Neural progenitor cell (in vitro differentiated cells): ENCODE measurements at regions not wholly inside any gene's neighbourhood (a gene's known extent, or its start where the extent isn't known, plus 50 kb on each side); places are given as distances from the start of the nearest gene placed in this dataset.

Experiments used
- DNase-seq: peaks from one replicate; pipeline ENCODE4 v3.0.0-alpha.2; 2016; ENCODE audit warnings: low spot score
- H2AFZ ChIP-seq: fragments of 200-600 bp; sonication (generic); replicated peaks from 2 replicates; pipeline ENCODE4 v1.6.1; 2016; ENCODE audit warnings: antibody characterized with exemption
- H3F3A ChIP-seq: fragments of 200-600 bp; sonication (generic); 2 replicates; pipeline ENCODE4 v1.6.1; 2016; ENCODE audit warnings: antibody characterized with exemption, low read depth
- H3K27ac ChIP-seq: fragments of 200-600 bp; sonication (generic); 2 replicates; pipeline ENCODE4 v1.5.1; 2016; ENCODE audit warnings: mild to moderate bottlenecking
- H3K27me3 ChIP-seq: fragments of 200-600 bp; sonication (generic); 2 replicates; pipeline ENCODE4 v1.6.1; 2016; ENCODE audit warnings: mild to moderate bottlenecking, moderate library complexity
- H3K36me3 ChIP-seq: fragments of 200-600 bp; sonication (generic); 2 replicates; pipeline ENCODE4 v1.5.1; 2016
- H3K4me1 ChIP-seq: fragments of 200-600 bp; sonication (generic); 2 replicates; pipeline ENCODE4 v1.6.1; 2016; ENCODE audit warnings: mixed run types
- H3K4me2 ChIP-seq: fragments of 200-600 bp; sonication (generic); 2 replicates; pipeline ENCODE4 v1.6.1; 2016
- H3K4me3 ChIP-seq: fragments of 200-600 bp; sonication (generic); 2 replicates; pipeline ENCODE4 v1.5.1; 2016
- H3K79me2 ChIP-seq: fragments of 200-600 bp; sonication (generic); 2 replicates; pipeline ENCODE4 v1.6.1; 2016; ENCODE audit warnings: low read depth
- H3K9ac ChIP-seq: fragments of 200-600 bp; sonication (generic); 2 replicates; pipeline ENCODE4 v1.6.1; 2016
- H3K9me3 ChIP-seq: fragments of 200-600 bp; sonication (generic); 2 replicates; pipeline ENCODE4 v1.5.1; 2016; ENCODE audit warnings: low read depth
- H4K20me1 ChIP-seq: fragments of 200-600 bp; sonication (generic); 2 replicates; pipeline ENCODE4 v1.6.1; 2016; ENCODE audit warnings: low read depth
- H3K27ac Mint-ChIP-seq: 3 replicates; pipeline ENCODE4 v1.8.0; 2021; ENCODE audit warnings: mixed read lengths
- H3K27me3 Mint-ChIP-seq: 2 replicates; pipeline ENCODE4 v1.8.0; 2022; ENCODE audit warnings: low read depth, mild to moderate bottlenecking, inconsistent platforms, moderate library complexity, mixed read lengths; ENCODE audit not compliant: insufficient read depth
- H3K36me3 Mint-ChIP-seq: 3 replicates; pipeline ENCODE4 v1.8.0; 2021; ENCODE audit warnings: mixed read lengths
- H3K4me1 Mint-ChIP-seq: 3 replicates; pipeline ENCODE4 v1.8.0; 2021; ENCODE audit warnings: mixed read lengths
- H3K4me3 Mint-ChIP-seq: 3 replicates; pipeline ENCODE4 v1.8.0; 2021; ENCODE audit warnings: mild to moderate bottlenecking, moderate library complexity, mixed read lengths
- H3K9me3 Mint-ChIP-seq: 3 replicates; pipeline ENCODE4 v1.8.0; 2020; ENCODE audit warnings: mixed read lengths
- EZH2 ChIP-seq: fragments of 200-600 bp; sonication (generic); IDR thresholded peaks from 2 replicates; pipeline ENCODE4 v1.6.1; 2017; ENCODE audit warnings: antibody characterized with exemption, mild to moderate bottlenecking, moderate library complexity
- EZH2phosphoT487 ChIP-seq: fragments of 200-600 bp; sonication (generic); IDR thresholded peaks from 2 replicates; pipeline ENCODE4 v1.6.1; 2017; ENCODE audit warnings: antibody characterized with exemption
- TF ChIP-seq, protein P1 (sequence below): fragments of 200-600 bp; sonication (generic); IDR thresholded peaks from 2 replicates; pipeline ENCODE4 v1.5.1; 2017; ENCODE audit warnings: antibody characterized with exemption, mild to moderate bottlenecking

DNA sequence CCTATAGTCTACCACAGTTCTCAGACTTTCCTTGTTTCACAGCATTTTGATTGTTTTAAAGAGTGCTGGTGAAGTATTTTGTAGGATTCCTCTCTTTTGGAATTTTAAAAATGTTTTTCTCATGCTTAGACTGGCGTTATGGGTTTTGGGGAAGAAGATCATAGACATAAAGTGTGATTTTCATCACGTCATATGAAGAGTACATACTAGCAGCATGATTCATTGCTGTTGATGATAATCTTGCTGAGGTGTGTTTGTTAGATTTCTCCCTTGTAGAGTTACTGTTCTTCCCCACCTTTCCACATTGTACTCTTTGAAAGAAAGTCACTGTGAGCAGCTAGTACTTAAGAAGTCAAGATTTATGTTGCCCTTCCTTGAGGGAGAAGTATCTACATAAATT, 396.1 kb upstream of the GNPDA2 start:
- no peaks in the 10 kb centered on the region for H3K4me1 Mint-ChIP-seq
- H3K9me3 Mint-ChIP-seq, result no peaks in the 10 kb centered on the region
- no peaks in the 10 kb centered on the region for H4K20me1 ChIP-seq
- H3K27me3 Mint-ChIP-seq, result no peaks in the 10 kb centered on the region
- no peaks in the 10 kb centered on the region for H3K79me2 ChIP-seq
- no peak overlapping the region for H3K4me3 Mint-ChIP-seq
- H3K9ac ChIP-seq, result no peak overlapping the region
- no peak overlapping the region for H3K27ac ChIP-seq
- H3K4me1 ChIP-seq, result no peaks in the 10 kb centered on the region
- no peak overlapping the region for H3K27ac Mint-ChIP-seq
- H3K9me3 ChIP-seq, result no peaks in the 10 kb centered on the region
- TF ChIP-seq EZH2, result no peak
- TF ChIP-seq, protein P1, sequence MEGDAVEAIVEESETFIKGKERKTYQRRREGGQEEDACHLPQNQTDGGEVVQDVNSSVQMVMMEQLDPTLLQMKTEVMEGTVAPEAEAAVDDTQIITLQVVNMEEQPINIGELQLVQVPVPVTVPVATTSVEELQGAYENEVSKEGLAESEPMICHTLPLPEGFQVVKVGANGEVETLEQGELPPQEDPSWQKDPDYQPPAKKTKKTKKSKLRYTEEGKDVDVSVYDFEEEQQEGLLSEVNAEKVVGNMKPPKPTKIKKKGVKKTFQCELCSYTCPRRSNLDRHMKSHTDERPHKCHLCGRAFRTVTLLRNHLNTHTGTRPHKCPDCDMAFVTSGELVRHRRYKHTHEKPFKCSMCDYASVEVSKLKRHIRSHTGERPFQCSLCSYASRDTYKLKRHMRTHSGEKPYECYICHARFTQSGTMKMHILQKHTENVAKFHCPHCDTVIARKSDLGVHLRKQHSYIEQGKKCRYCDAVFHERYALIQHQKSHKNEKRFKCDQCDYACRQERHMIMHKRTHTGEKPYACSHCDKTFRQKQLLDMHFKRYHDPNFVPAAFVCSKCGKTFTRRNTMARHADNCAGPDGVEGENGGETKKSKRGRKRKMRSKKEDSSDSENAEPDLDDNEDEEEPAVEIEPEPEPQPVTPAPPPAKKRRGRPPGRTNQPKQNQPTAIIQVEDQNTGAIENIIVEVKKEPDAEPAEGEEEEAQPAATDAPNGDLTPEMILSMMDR, result no peak
- no peak for TF ChIP-seq EZH2phosphoT487
- H3K27me3 ChIP-seq, result no peaks in the 10 kb centered on the region
- H3K4me2 ChIP-seq, result no peak overlapping the region
- H3K36me3 Mint-ChIP-seq, result no peaks in the 10 kb centered on the region
- no peaks in the 10 kb centered on the region for H3K36me3 ChIP-seq
- no peaks in the 10 kb centered on the region for H3F3A ChIP-seq
- no peak overlapping the region for H2AFZ ChIP-seq
- no peak overlapping the region for H3K4me3 ChIP-seq
- DNase-seq, result no peak

DNA sequence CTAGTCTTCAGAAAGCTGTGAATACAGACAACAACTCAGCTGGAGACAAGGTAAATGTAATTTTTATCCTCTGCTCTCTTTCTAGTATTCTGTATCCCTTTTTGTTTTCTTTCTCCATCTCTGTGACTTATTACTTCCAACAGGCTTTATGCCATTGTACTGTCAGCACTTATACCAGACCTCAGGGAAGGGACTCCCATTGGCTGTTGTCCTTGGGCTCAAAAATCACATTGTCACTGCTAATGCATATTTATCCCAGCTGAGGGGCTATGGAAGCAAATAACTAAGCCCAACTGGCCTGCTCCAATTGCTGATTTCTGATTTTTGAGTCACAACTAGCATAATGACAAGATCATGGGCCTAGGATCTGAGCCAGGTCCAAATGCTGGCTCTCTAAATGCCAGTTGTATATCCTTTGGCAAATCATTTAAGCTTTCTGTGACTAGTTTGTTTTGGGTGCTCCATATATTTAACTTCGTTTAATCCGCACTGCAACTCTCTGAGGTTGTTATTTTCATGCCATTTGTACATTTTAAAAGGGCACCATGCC, 395.1 kb upstream of the GNPDA2 start:
- Histone ChIP-seq H3K9me3 (no peaks in the 10 kb centered on the region), H3K27ac (no peak overlapping the region), H3K36me3 (no peaks in the 10 kb centered on the region), H3F3A (no peaks in the 10 kb centered on the region), H4K20me1 (no peaks in the 10 kb centered on the region), H2AFZ (no peak overlapping the region), H3K9ac (no peak overlapping the region), H3K4me2 (no peak overlapping the region), H3K27me3 (no peaks in the 10 kb centered on the region), H3K4me1 (no peaks in the 10 kb centered on the region), H3K4me3 (no peak overlapping the region), H3K79me2 (no peaks in the 10 kb centered on the region)
- TF ChIP-seq, protein P1, result no peak
- TF ChIP-seq EZH2, result no peak
- TF ChIP-seq EZH2phosphoT487, result no peak
- H3K4me3 Mint-ChIP-seq, result no peak overlapping the region
- H3K27me3 Mint-ChIP-seq, result no peaks in the 10 kb centered on the region
- H3K36me3 Mint-ChIP-seq, result no peaks in the 10 kb centered on the region
- no peak for DNase-seq
- no peak overlapping the region for H3K27ac Mint-ChIP-seq
- H3K4me1 Mint-ChIP-seq, result no peaks in the 10 kb centered on the region
- H3K9me3 Mint-ChIP-seq, result no peaks in the 10 kb centered on the region

DNA sequence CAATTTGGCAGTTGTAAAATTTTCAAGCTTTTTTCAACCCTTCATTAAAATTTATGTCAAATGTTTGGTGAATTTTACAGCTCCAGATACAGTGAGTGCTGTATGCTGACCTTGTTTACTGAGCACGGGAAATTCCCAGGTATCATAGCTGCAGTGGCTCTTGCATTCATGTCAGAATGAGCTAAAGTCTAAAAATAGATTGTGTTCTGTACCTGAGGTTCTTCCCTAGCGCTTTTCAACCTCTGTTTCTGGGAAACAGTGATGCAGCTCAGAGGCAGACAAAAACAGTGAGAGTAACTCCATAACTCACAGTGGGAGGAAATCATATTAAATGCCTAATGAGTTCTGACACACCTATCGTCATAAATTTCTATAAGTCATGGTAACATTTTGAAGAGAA, 393.8 kb upstream of the GNPDA2 start:
- H3K27ac Mint-ChIP-seq, result no peak overlapping the region

More for the DNA sequence above, 393.8 kb upstream of the GNPDA2 start:
- TF ChIP-seq EZH2phosphoT487 (no peak), EZH2 (no peak)
- TF ChIP-seq, protein P1, result no peak
- H3K36me3 ChIP-seq, result no peaks in the 10 kb centered on the region
- Mint-ChIP-seq H3K27me3 (no peaks in the 10 kb centered on the region), H3K36me3 (no peaks in the 10 kb centered on the region), H3K4me1 (no peaks in the 10 kb centered on the region), H3K9me3 (no peaks in the 10 kb centered on the region), H3K4me3 (no peak overlapping the region)
- H3K4me3 ChIP-seq, result no peak overlapping the region
- H3K27ac ChIP-seq, result no peak overlapping the region
- no peaks in the 10 kb centered on the region for H3F3A ChIP-seq
- H4K20me1 ChIP-seq, result no peaks in the 10 kb centered on the region
- H3K79me2 ChIP-seq, result no peaks in the 10 kb centered on the region
- H3K27me3 ChIP-seq, result no peaks in the 10 kb centered on the region
- DNase-seq, result no peak
- no peaks in the 10 kb centered on the region for H3K4me1 ChIP-seq
- no peaks in the 10 kb centered on the region for H3K9me3 ChIP-seq
- H2AFZ ChIP-seq, result no peak overlapping the region
- no peak overlapping the region for H3K4me2 ChIP-seq
- no peak overlapping the region for H3K9ac ChIP-seq
